H1 (cell line): ENCODE measurements at regions not wholly inside any gene's neighbourhood (a gene's known extent, or its start where the extent isn't known, plus 50 kb on each side); places are given as distances from the start of the nearest gene placed in this dataset.
"Not testable (repeated sequence)": the region's sequence is repeated elsewhere in the genome, so short reads cannot be mapped to it uniquely, and the experiment has no call there.

Source experiments
- CTCF ChIP-seq, 3 experiments: IDR thresholded peaks; 1 replicate in 2 of 3; 2 replicates in 1 of 3; pipeline versions ENCODE4 v1.5.1 to v1.6.1; 2011; ENCODE audit warnings: low read length in 3 of 3, mild to moderate bottlenecking in 3 of 3, inconsistent platforms in 2 of 3, low read depth in 1 of 3, moderate library complexity in 1 of 3; ENCODE audit not compliant: insufficient read depth in 1 of 3; ENCODE audit errors: control extremely low read depth in 1 of 3
- EP300 ChIP-seq, 2 experiments: IDR thresholded peaks; 1 replicate in 1 of 2; 2 replicates in 1 of 2; pipeline ENCODE4 v1.6.1; 2011 to 2012; ENCODE audit warnings: low read depth in 2 of 2, low read length in 2 of 2, mild to moderate bottlenecking in 2 of 2, borderline replicate concordance in 1 of 2, inconsistent platforms in 1 of 2, moderate library complexity in 1 of 2
- EZH2 ChIP-seq: fragments of 200-600 bp; sonication (generic); IDR thresholded peaks from 2 replicates; pipeline ENCODE4 v1.7.1; 2012; ENCODE audit warnings: low read depth, mild to moderate bottlenecking, moderate library complexity, low read length, inconsistent platforms; ENCODE audit not compliant: severe bottlenecking
- MAFK ChIP-seq: IDR thresholded peaks from 2 replicates; pipeline ENCODE4 v1.6.1; 2012; ENCODE audit warnings: low read depth, mild to moderate bottlenecking, improper control_type of control experiment, low read length
- RAD21 ChIP-seq, 2 experiments: IDR thresholded peaks in 1 of 2; conservative IDR thresholded peaks in 1 of 2; 2 replicates each; pipeline ENCODE4 v1.6.1; 2011; ENCODE audit warnings: low read depth in 2 of 2, low read length in 2 of 2, improper control_type of control experiment in 1 of 2, inconsistent platforms in 1 of 2, mild to moderate bottlenecking in 1 of 2, moderate library complexity in 1 of 2
- RFX5 ChIP-seq: IDR thresholded peaks from 2 replicates; pipeline ENCODE4 v1.6.1; 2011; ENCODE audit warnings: low read depth, low read length, improper control_type of control experiment, borderline replicate concordance
- RXRA ChIP-seq: IDR thresholded peaks from 2 replicates; pipeline ENCODE4 v1.6.1; 2011; ENCODE audit warnings: low read depth, mild to moderate bottlenecking, low read length, moderate library complexity; ENCODE audit not compliant: insufficient read depth
- SIN3A ChIP-seq, 2 experiments: IDR thresholded peaks in 1 of 2; conservative IDR thresholded peaks in 1 of 2; 2 replicates each; pipeline ENCODE4 v1.6.1; 2011 to 2012; ENCODE audit warnings: low read length in 2 of 2, improper control_type of control experiment in 1 of 2, low read depth in 1 of 2, mild to moderate bottlenecking in 1 of 2
- SP1 ChIP-seq: IDR thresholded peaks from 2 replicates; pipeline ENCODE4 v1.6.1; 2011; ENCODE audit warnings: low read depth, low read length
- SP4 ChIP-seq: IDR thresholded peaks from 2 replicates; pipeline ENCODE4 v1.6.1; 2012; ENCODE audit warnings: low read length, inconsistent platforms
- ZNF274 ChIP-seq: IDR thresholded peaks from 2 replicates; pipeline ENCODE4 v1.7.0; 2012; ENCODE audit warnings: low read length, borderline replicate concordance; ENCODE audit errors: extremely low read depth

GRCh38 chrX:13209704-13210103 is 110.1 kb downstream of the ATXN3L start:
- not testable (repeated sequence) for TF ChIP-seq EP300 (IDR thresholded peaks at IDR 0.05; ENCODE audit: borderline replicate concordance in 1 of 2, low read depth in 2 of 2, low read length in 2 of 2); EZH2; CTCF (IDR thresholded peaks at IDR 0.05; ENCODE audit: control extremely low read depth in 1 of 3, insufficient read depth in 1 of 3, low read depth in 1 of 3, low read length in 3 of 3); SIN3A (conservative IDR thresholded peaks at IDR 0.05 in 1 of 2, IDR thresholded peaks at IDR 0.05 in 1 of 2; ENCODE audit: low read depth in 1 of 2, low read length in 2 of 2); RFX5; SP4; MAFK; RXRA; RAD21 (IDR thresholded peaks at IDR 0.05 in 1 of 2, conservative IDR thresholded peaks at IDR 0.05 in 1 of 2; ENCODE audit: low read depth in 2 of 2, low read length in 2 of 2); ZNF274; SP1
